Transverse colon (tissue), 4 donors: ENCODE measurements at regions not wholly inside any gene's neighbourhood (a gene's known extent, or its start where the extent isn't known, plus 50 kb on each side); places are given as distances from the start of the nearest gene placed in this dataset.
"Not testable (repeated sequence)": the region's sequence is repeated elsewhere in the genome, so short reads cannot be mapped to it uniquely, and the experiment has no call there.

Experiments used
- DNase-seq: peaks from one replicate; pipeline ENCODE4 v3.0.0-alpha.2; 2019
- H3K27ac ChIP-seq, 4 donors: fragments of 200-600 bp; sonication (generic); 2 replicates each; pipeline ENCODE4 v1.5.1; 2016 to 2018; ENCODE audit warnings: inconsistent platforms in 4 of 4
- H3K27me3 ChIP-seq: fragments of 200-600 bp; sonication (generic); 2 replicates; pipeline ENCODE4 v1.5.1; 2017; ENCODE audit warnings: inconsistent platforms
- H3K36me3 ChIP-seq, 4 donors: fragments of 200-600 bp; sonication (generic); 2 replicates each; pipeline ENCODE4 v1.5.1; 2017 to 2019; ENCODE audit warnings: inconsistent platforms in 4 of 4
- H3K4me1 ChIP-seq, 4 donors: fragments of 200-600 bp; sonication (generic); 2 replicates each; pipeline ENCODE4 v1.5.1; 2017 to 2020; ENCODE audit warnings: inconsistent platforms in 4 of 4
- H3K4me3 ChIP-seq, 4 donors: fragments of 200-600 bp; sonication (generic); 1 replicate in 1 of 4; 2 replicates in 3 of 4; pipeline versions ENCODE4 v1.5.1 to v1.6.1; 2017 to 2019; ENCODE audit warnings: inconsistent platforms in 4 of 4
- H3K9me3 ChIP-seq, 2 donors: fragments of 200-600 bp; sonication (generic); 2 replicates each; pipeline ENCODE4 v1.5.1; 2017 to 2019; ENCODE audit warnings: inconsistent platforms in 2 of 2
- EP300 ChIP-seq: sonication (generic); formaldehyde crosslinking; IDR thresholded peaks from one replicate; pipeline ENCODE4 v1.6.1; 2017; ENCODE audit warnings: antibody characterized with exemption, low read depth
- POLR2A ChIP-seq: fragments of 450-650 bp; IDR thresholded peaks from one replicate; pipeline ENCODE4 v1.6.1; 2016; ENCODE audit warnings: antibody characterized with exemption, mild to moderate bottlenecking, moderate library complexity
- POLR2AphosphoS5 ChIP-seq, 3 donors: sonication (generic); formaldehyde crosslinking; IDR thresholded peaks; one replicate each; pipeline ENCODE4 v1.6.1; 2016; ENCODE audit warnings: antibody characterized with exemption in 3 of 3
- WGBS, 2 donors: methylation state at CpG; one replicate each; pipeline ENCODE4 v1.1.5; 2018; ENCODE audit warnings: low coverage in 1 of 2; 5-methylcytosine and 5-hydroxymethylcytosine counted together
- in situ Hi-C, 4 donors: fragments of 200-750 bp; cut with MboI; loops; one replicate each; pipeline versions ENCODE4 v1.15.0 to v1.15.1; 2017; ENCODE audit warnings: low sequenced_read_pairs in 3 of 4, low pct_ligation_motif_present in 1 of 4, low pct_unique_long_range_greater_than_20kb in 1 of 4
- intact Hi-C: fragments of 100-400 bp; cut with DNase I; formaldehyde crosslinking; loops from one replicate; pipeline ENCODE4 v1.15.1; 2023; ENCODE audit warnings: low total_unique reads
- TF ChIP-seq, protein P1 (sequence below), 5 experiments: fragments of 200-600 bp in 3 of 5; fragments of 450-650 bp in 2 of 5; sonication (generic) in 3 of 5; IDR thresholded peaks; 1 replicate in 2 of 5; 2 replicates in 3 of 5; pipeline ENCODE4 v1.5.1; 2016 to 2017; ENCODE audit warnings: antibody characterized with exemption in 5 of 5, inconsistent platforms in 3 of 5, mild to moderate bottlenecking in 2 of 5, moderate library complexity in 1 of 5

DNA sequence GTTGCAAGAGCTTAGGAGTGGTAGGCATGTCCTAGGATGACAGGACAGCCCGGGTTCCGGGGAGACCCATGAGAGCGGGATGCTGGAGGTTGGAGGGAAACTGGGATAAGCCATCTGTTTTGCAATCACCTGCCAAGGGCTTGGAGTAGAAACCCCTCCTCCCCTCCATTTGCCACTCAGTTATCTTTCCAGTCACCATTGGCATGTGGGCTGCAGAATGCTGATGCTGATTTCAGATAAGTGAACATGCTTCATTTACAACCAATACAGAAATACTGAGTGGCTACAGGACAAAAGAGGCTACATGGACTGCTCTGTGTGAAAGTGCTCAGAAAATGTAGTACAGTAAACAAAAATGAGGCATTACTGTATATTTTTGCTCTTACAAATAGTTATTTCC lies 93.4 kb upstream of the KIF2A start:
- in situ Hi-C loops (loop anchor here in 1 of 4 donors (10.0 kb wide), 1 partner anchor 142 kb away; no protein-coding TSS in a partner anchor), intact Hi-C loops (loop anchor here (10.0 kb wide), 1 partner anchor 142 kb away; no protein-coding TSS in a partner anchor)
- H3K27me3 ChIP-seq: no peaks in the 10 kb centered on the region
- no peaks in the 10 kb centered on the region for H3K9me3 ChIP-seq
- H3K4me1 ChIP-seq: no peaks in the 10 kb centered on the region
- H3K27ac ChIP-seq: no peak overlapping the region
- no peaks in the 10 kb centered on the region for H3K36me3 ChIP-seq
- H3K4me3 ChIP-seq: no peak overlapping the region
- WGBS, 2 donors: 91 to 96% methylated on average over 3 of the region's 3 CpGs
- TF ChIP-seq POLR2A: no peak
- no peak for TF ChIP-seq POLR2AphosphoS5 (IDR thresholded peaks at IDR 0.05)
- TF ChIP-seq, protein P1, sequence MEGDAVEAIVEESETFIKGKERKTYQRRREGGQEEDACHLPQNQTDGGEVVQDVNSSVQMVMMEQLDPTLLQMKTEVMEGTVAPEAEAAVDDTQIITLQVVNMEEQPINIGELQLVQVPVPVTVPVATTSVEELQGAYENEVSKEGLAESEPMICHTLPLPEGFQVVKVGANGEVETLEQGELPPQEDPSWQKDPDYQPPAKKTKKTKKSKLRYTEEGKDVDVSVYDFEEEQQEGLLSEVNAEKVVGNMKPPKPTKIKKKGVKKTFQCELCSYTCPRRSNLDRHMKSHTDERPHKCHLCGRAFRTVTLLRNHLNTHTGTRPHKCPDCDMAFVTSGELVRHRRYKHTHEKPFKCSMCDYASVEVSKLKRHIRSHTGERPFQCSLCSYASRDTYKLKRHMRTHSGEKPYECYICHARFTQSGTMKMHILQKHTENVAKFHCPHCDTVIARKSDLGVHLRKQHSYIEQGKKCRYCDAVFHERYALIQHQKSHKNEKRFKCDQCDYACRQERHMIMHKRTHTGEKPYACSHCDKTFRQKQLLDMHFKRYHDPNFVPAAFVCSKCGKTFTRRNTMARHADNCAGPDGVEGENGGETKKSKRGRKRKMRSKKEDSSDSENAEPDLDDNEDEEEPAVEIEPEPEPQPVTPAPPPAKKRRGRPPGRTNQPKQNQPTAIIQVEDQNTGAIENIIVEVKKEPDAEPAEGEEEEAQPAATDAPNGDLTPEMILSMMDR (IDR thresholded peaks at IDR 0.05): no peak
- TF ChIP-seq EP300: no peak
- DNase-seq: no peak

DNA sequence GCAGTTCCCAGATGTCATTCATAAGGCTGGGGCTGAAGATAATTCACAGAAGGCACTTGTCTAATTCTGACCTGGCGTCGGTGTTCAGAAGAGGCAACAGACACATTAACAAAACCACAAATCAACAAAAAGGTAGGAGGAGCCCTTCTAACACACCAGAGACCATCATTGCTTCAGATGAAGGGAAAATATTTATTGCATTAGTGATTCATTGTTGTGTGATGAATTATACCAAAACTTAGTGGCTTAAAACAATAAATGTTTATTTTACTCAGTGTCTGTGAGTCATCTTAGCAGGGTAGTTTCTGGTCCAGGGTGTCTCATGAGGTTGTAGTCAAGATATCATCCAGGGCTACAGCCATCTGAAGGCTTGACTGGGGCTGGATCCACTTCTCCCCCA lies 91.3 kb upstream of the KIF2A start:
- H3K27ac ChIP-seq: no peak overlapping the region
- H3K27me3 ChIP-seq: no peaks in the 10 kb centered on the region
- 49 to 67% methylated on average over 2 of the region's 2 CpGs for WGBS, 2 donors
- intact Hi-C loops: loop anchor here (1.0 to 10.0 kb wide), 2 partner anchors 13 to 140 kb away; no protein-coding TSS in a partner anchor
- in situ Hi-C loops: loop anchor here in 1 of 4 donors (10.0 kb wide), 1 partner anchor 140 kb away; no protein-coding TSS in a partner anchor
- H3K4me1 ChIP-seq: no peaks in the 10 kb centered on the region
- no peaks in the 10 kb centered on the region for H3K9me3 ChIP-seq
- no peaks in the 10 kb centered on the region for H3K36me3 ChIP-seq
- no peak overlapping the region for H3K4me3 ChIP-seq
- no peak for DNase-seq
- no peak for TF ChIP-seq POLR2A
- TF ChIP-seq POLR2AphosphoS5 (IDR thresholded peaks at IDR 0.05): no peak
- no peak for TF ChIP-seq EP300
- TF ChIP-seq, protein P1 (IDR thresholded peaks at IDR 0.05): no peak

DNA sequence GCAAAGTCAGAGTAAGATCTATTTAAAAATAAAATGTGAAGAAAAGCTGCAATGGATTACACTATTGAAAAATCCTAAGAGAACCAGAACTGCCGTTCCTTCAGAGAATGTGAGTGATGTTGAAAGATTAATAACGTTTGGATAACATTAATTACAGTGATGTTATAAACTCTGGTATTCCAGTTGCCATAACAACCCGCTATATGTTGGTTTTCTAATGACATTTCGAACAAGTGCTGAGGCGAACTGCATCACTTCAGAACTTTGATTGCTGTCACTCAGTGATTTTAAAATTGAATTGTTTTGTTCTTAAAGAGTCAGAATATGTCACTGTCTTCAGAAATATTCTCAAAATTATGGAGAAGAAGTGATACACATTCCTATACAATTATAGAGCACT lies 89.4 kb upstream of the KIF2A start:
- not testable (repeated sequence) for H3K4me1 ChIP-seq, H3K9me3 ChIP-seq, H3K4me3 ChIP-seq, H3K36me3 ChIP-seq, DNase-seq, H3K27ac ChIP-seq, H3K27me3 ChIP-seq
- 60 to 72% methylated on average over 1 to 5 of the region's 5 CpGs for WGBS, 2 donors
- in situ Hi-C loops (loop anchor here in 1 of 4 donors (10.0 kb wide), 1 partner anchor 138 kb away; no protein-coding TSS in a partner anchor), intact Hi-C loops (loop anchor here (10.0 kb wide), 1 partner anchor 138 kb away; no protein-coding TSS in a partner anchor)

DNA sequence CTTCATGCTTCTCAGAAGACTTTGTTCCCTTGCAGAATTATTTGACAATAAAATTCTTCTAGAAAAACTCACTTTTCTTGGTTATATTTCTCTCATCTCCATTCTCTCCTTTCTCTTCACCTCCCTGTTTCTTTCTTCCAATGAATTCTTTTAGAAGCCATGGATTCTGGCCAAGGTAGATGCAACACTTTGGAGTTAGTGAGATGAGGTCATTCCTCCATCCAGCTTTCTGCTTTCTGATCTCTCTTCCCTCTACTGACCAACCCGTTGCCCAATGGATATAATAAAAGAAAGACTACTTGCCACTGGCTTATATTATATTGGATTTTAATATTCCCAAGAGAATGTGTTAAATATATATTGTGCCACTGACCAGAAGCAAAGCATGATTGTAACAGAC lies 88.9 kb upstream of the KIF2A start:
- H3K4me1 ChIP-seq, H3K27me3 ChIP-seq, H3K27ac ChIP-seq, H3K4me3 ChIP-seq, DNase-seq, H3K36me3 ChIP-seq, H3K9me3 ChIP-seq: not testable (repeated sequence)
- in situ Hi-C loops (loop anchor here in 1 of 4 donors (10.0 kb wide), 1 partner anchor 138 kb away; no protein-coding TSS in a partner anchor), intact Hi-C loops (loop anchor here (10.0 kb wide), 1 partner anchor 138 kb away; no protein-coding TSS in a partner anchor)
- 56 to 60% methylated on average over 1 of the region's 1 CpG for WGBS, 2 donors

DNA sequence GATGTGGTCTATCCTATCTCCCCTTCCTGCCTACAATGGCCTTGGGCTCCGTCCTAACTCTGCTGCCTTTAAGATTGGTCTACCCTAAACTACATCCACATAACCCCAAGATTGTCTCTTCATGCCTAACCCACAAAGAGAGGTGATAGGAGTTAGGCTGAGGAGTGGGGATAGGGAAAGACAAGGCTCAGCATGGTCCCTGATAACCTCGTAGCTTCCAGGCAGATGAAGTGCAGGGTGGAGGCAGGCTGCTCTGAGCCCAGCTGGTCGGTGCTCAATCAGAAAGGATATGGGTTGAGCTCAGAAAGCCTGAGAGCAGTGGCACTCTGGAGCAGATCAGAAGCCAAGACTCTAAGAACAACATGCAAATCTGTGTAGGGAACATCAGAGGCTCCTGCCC lies 87.1 kb upstream of the KIF2A start:
- not testable (repeated sequence) for H3K4me3 ChIP-seq, H3K4me1 ChIP-seq, H3K9me3 ChIP-seq, H3K27me3 ChIP-seq, H3K27ac ChIP-seq, DNase-seq, H3K36me3 ChIP-seq
- in situ Hi-C loops: loop anchor here in 1 of 4 donors (10.0 kb wide), 1 partner anchor 136 kb away; no protein-coding TSS in a partner anchor
- intact Hi-C loops: loop anchor here (10.0 kb wide), 1 partner anchor 136 kb away; no protein-coding TSS in a partner anchor
- WGBS, 2 donors: 86% methylated on average over 3 of the region's 3 CpGs; no CpG with 5 or more reads in 1 of the 2 donors

DNA sequence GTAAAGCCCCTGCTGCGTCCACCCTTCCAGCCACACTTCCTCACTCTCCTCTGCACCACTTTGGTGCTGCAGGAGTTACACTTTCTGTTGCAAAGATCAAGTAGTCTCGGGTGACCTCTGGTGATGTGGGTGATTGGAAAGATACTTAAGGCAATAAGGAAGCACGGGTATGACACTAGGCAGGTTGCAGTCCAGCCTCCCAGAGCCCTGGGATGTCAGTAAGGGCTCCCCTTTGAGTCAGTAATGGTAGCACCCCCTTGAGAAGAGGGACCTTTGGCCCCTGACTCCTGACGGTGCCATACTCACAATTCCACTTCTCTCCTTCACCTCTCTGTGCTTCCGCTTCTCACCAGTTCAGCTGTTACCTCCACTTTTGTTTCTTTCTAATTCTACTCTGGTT lies 84.1 kb upstream of the KIF2A start:
- H3K4me3 ChIP-seq, H3K27ac ChIP-seq, intact Hi-C loops, DNase-seq, H3K27me3 ChIP-seq, H3K4me1 ChIP-seq, H3K36me3 ChIP-seq, H3K9me3 ChIP-seq: not testable (repeated sequence)
- 56 to 89% methylated on average over 1 to 5 of the region's 5 CpGs for WGBS, 2 donors
- in situ Hi-C loops: loop anchor here in 2 of 4 donors (5.0 to 10.0 kb wide), 2 partner anchors 133 to 135 kb away; no protein-coding TSS in a partner anchor

DNA sequence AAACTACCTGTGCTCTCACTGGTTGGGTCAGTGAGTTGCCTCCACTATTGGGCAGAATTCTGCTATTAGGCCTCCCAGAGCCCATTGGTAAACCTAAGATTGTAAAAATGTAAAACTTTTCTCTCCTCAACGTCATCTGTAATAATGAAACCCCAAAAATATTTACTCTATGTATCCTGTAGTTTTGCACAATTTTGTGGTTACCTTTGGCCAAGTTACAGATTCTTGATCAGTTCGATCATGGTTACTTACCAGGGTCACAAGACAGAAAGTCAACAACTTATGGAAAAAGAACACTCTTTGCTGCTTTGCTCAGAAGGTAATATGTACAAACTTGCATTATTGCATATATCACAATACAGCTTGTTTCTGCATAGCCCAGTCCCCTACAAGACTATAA lies 83.7 kb upstream of the KIF2A start:
- DNase-seq, H3K36me3 ChIP-seq, H3K27me3 ChIP-seq, H3K9me3 ChIP-seq, intact Hi-C loops, H3K27ac ChIP-seq, H3K4me1 ChIP-seq, H3K4me3 ChIP-seq: not testable (repeated sequence)
- in situ Hi-C loops: loop anchor here in 2 of 4 donors (5.0 to 10.0 kb wide), 2 partner anchors 132 to 135 kb away; no protein-coding TSS in a partner anchor
- WGBS, 2 donors: 64% methylated on average over 2 of the region's 2 CpGs; no CpG with 5 or more reads in 1 of the 2 donors
